ENCODE measurements at regions not wholly inside any gene's neighbourhood (a gene's known extent, or its start where the extent isn't known, plus 50 kb on each side); places are given as distances from the start of the nearest gene placed in this dataset.

- no peak for DNase-seq
These were observed 261.6 kb downstream of the ZEB1 start for GRCh38 chr10:31580646-31581045.
